ENCODE measurements at regions not wholly inside any gene's neighbourhood (a gene's known extent, or its start where the extent isn't known, plus 50 kb on each side); places are given as distances from the start of the nearest gene placed in this dataset.
A peak's percentile ranks its signal among the peaks of the same experiment; 100 is the strongest.
"Not testable (repeated sequence)": the region's sequence is repeated elsewhere in the genome, so short reads cannot be mapped to it uniquely, and the experiment has no call there.

GRCh38 chr14:99007795-99008194, 264.2 kb downstream of the BCL11B start:
- no peak for DNase-seq

GRCh38 chr14:99009871-99010270, 262.1 kb downstream of the BCL11B start:
- no peak for DNase-seq

- DNase-seq, result no peak
These were observed 260.6 kb downstream of the BCL11B start for GRCh38 chr14:99011385-99011784.

DNA sequence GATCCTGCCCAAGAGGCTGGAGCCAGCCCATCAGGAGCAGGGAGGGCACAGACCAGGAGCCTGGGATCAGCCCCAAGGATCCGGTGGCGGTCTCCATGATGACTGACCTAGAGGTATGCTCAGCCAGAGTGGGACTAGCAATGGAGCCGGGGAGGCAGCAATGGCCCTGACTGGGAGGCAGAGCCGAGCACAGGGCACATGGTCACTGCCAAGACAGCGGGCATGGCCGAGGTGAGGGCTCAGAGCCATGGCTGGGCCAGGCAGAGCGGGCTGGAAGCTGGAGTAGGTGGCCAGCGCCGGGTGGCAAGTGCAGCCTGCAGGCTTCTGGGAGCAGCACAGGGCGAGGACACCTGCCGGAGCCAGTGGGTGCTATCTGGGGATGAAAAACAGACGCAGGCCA, 259.3 kb downstream of the BCL11B start:
- DNase-seq, result no peak

DNA sequence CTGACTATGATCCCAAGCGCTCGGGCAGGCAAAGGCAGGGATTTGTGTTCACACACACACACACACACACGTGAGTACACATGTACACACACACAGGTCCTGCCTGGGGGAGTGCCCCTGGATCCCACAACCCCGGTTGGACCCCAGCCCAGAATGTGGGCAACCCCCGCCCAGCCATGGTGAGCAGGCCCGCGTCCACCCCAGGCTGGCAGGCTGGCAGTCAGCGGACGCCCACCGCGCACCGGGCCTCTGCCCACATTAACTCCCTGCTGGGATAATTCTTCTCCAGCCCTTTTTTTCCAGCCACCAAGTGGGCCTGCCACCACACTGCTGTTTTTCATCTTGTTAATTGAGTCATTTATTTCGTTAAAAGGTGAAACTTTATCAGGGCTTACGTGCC, 256.2 kb downstream of the BCL11B start:
- DNase-seq, result no peak

DNA sequence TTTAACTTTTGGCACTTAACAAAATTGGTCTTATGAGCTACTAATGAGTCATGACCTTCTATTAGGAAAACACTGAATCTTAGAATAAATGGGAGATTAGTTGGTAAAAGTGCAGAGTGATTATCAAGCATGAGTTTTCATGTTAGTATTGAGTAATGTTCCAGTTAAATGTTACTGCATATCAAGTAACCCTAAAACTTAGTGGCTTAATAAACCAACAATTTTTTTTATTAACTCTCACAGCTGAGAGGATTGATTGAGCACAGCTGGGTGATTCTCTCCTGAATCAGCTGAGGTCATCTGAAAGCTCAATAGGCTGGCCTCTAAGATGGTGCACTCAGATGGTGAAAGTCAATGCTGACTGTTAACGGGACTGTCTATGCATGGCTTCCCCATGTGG, 248.6 kb downstream of the BCL11B start:
- no peak for DNase-seq

- DNase-seq, result no peak
These were observed 247.1 kb downstream of the BCL11B start for GRCh38 chr14:99024926-99025325.

- no peak for DNase-seq
These were observed 246.6 kb downstream of the BCL11B start for GRCh38 chr14:99025418-99025817.

GRCh38 chr14:99026471-99026870, 245.5 kb downstream of the BCL11B start:
- no peak for DNase-seq

DNA sequence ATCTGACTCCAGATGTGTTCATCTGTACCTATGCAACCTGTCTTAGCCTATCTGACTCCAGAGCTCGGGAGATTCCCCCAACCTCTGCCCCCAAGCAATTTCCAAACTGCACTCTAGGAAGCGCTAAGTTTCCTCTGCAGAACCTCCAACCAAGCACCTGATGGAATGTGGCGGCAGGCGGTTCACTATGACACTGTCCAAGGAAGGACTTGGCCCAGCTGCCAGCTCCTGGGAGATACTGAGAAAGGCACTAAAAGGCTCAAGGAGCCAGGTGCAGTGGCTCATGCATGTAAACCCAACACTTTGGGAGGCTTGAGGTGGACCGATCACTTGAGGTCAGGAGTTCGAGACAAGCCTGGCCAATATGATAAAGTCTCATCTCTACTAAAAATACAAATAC, 244.0 kb downstream of the BCL11B start:
- peak; percentile 48 for DNase-seq

DNA sequence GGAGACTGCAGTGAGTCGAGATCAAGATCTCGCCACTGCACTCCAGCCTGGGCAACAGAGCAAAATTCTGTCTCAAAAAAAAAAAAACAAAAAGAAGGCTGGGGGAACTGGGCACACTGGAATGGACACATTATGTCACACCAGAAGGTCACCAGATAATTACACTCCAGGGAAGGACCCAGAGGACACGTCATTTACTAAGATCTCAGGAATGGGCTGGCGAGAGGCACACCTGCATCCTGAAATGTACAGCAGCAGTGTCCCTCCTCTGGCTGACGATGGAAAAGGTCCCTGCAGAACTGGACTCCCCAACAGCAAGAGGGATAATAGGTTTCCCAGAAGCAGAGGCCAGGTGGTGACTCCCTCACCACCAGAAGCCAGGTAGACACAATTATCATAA, 243.5 kb downstream of the BCL11B start:
- peak; percentile 52 for DNase-seq

GRCh38 chr14:99029145-99029915, 242.7 kb downstream of the BCL11B start:
- DNase-seq, result peak; percentile 65

DNA sequence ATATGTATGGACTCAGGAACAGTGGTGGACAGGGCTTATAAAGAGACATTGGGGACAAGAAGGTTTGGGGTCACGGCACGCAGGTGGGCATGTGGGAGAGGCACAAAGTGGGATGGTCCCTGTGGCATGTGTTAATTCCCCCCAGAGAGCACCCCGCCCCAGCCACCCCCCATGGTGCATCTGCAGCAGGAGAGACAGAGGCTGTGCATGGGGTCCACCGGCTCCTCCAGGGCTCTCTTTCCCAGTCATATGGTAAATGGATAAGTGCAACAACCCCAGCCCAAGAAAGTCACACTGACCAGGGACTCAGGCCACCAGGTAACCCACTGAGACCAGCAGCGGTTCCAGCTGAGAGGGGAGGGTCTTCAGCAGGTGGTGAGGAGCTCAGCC, 242.1 kb downstream of the BCL11B start:
- peak; percentile 35 for DNase-seq

DNA sequence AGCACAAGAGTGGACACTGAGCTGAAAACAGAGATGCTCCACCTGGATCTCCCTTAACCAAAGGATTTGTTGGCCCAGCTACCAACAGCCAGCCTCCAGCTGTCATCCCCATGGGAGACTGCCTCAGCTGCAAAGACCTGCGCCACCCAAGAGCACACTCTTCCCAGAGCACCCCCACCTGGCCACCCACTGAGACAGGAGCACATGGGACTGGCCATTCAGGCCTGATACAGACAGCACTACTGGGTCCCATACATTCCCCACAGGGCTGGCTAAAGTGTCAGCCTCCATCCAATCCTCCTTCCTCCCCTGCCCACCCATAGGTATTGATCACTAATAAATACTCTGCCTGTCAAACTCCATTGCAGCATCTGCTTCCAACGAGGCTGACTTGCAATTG, 241.5 kb downstream of the BCL11B start:
- peak; percentile 45 for DNase-seq

- peak; percentile 32 for DNase-seq
These were observed 239.2 kb downstream of the BCL11B start for GRCh38 chr14:99032759-99033158.

GRCh38 chr14:99033951-99034350, 238.0 kb downstream of the BCL11B start:
- peak; percentile 48 for DNase-seq

- DNase-seq, result peak; percentile 35
These were observed 237.3 kb downstream of the BCL11B start for GRCh38 chr14:99034711-99035171.

DNA sequence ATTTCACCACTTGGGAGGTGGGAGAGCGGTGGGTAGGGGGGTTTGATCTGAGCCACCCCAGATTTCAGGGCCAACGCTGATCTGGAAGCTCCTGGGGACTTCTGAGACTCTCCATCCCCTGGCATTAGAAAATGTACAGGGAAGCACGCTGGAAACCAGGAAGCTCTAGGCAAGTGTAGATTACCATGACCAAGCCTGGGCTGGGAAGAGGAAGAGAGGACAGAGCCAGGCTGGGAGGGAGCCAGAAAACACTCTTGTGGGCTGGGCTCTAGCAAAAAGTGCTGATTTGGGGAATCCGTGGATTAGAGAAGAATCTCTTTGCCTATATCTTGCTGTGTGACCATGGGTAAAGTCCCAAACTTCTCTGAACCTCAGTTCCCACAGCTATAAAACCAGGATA, 236.7 kb downstream of the BCL11B start:
- peak; percentile 53 for DNase-seq

DNA sequence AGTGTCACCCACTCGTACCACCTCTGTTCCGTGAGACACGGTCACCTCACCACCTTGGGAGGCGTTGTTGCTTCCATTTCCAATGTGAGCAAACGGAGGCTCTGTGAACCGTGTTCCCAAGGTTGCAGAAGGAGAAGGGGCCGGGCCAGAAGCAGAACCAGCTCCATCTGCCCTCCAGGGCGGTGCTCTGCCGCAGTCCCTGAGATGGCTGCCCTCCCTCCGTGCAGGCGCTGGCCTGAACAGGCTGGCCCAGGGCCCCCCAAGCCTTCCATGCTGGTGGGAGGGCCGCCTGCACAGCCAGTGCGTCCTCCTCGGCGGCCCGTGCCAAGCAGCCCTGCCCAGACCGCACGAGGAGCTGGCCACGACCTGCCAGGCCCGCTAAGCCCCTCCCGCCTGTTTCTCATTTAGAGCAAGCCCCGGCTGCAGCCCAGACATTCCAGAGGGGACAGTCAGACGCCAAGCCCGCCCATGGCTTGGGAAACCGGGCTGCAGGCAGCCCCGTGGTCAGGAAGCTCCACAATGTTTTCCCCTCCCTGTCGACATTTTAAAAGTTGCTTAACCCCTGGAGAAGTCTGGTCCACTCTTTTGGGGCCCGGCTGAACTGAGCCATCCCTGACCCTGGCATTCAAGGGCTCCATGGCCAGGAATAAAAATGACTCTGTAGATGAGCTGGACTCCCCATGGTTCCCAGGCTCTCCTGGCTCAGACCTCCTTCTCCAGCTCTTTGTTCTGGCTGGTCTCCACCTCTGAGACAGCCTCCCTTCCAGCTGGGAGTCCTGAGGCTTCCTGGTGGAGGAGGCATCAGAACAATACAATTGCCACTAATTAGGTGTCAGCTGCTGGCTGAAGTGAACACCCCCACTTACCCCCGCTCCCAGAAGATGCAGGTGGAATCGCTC, 236.0 kb downstream of the BCL11B start:
- DNase-seq, result peak; percentile 98

DNA sequence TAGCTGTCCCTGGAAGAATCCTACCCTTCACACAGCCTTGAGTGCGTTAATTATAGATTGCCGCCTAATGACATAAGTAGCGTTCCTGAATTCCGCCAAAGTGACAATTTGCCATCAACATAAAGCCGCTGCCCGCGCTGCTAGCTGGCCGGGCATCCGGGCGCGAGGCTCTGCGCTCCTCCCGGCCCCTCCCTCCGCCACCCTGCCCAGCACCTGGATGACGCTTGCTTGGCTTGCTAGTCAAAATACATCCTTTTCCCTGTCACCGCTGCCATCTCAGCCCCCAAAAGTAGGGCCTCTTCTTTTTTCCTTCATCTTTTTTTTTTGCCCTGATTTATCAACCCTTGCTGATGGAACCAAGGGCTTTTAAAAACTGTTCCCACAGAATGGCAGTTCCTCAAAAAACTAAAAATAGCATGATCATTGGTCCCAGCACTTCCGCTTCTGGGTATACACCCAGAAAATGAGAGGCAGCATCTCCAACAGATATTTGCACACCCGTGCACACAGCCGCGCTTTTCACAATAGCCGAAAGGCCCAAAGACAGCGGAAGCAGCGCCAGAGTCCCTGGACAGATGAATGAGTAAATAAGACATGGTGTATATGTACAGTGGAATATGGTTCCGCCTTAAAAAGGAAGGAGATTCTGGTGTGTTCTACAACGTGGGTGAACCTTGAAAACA, 235.2 kb downstream of the BCL11B start:
- DNase-seq, result peak; percentile 44

- DNase-seq, result not testable (repeated sequence)
These were observed 234.7 kb downstream of the BCL11B start for GRCh38 chr14:99037326-99037725.

GRCh38 chr14:99037777-99038430, 234.1 kb downstream of the BCL11B start:
- DNase-seq, result peak; percentile 62

DNA sequence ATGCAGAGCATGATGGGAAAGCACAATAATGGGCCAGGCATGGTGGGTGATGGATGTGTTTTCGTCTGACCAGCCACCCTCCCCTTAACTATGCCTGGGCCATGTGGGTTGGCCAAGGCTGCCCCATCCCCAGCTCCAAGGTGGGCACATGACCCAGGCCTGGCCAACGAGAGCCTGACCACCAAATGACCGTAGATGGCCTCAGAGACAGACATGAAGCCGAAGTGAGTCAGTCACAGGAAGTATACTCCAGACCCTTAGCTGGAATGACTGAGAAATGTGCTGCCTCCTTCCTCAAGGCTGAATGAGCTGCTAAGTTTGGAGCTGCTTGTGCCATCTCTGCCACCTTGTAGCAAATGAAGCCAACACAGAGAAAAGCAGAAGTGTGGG, 233.6 kb downstream of the BCL11B start:
- peak; percentile 80 for DNase-seq
